Heart left ventricle (tissue), 16 donors: ENCODE measurements at regions not wholly inside any gene's neighbourhood (a gene's known extent, or its start where the extent isn't known, plus 50 kb on each side); places are given as distances from the start of the nearest gene placed in this dataset.

Experiments
- ATAC-seq, 4 donors: fragments of 200-7000 bp; cut with Tn5 transposase; one replicate each; pipeline ENCODE4 v1.9.1; 2020 to 2022; ENCODE audit warnings: moderate library complexity in 4 of 4, mild to moderate bottlenecking in 3 of 4, moderate number of reproducible peaks in 1 of 4
- DNase-seq, 5 donors: peaks; one replicate each; pipeline ENCODE4 v3.0.0-alpha.2; 2020
- H3K27ac ChIP-seq, 12 donors: fragments of 200-600 bp; sonication (generic) in 4 of 12; one replicate each; pipeline versions ENCODE4 v1.5.0 to v1.8.0; 2016 to 2022; ENCODE audit warnings: mild to moderate bottlenecking in 2 of 12
- H3K27me3 ChIP-seq, 9 donors: fragments of 200-600 bp; sonication (generic) in 2 of 9; one replicate each; pipeline versions ENCODE4 v1.5.1 to v1.8.0; 2016 to 2022; ENCODE audit warnings: mild to moderate bottlenecking in 3 of 9
- H3K36me3 ChIP-seq, 9 donors: fragments of 200-600 bp; sonication (generic) in 2 of 9; one replicate each; pipeline versions ENCODE4 v1.5.0 to v1.8.0; 2018 to 2022; ENCODE audit warnings: mild to moderate bottlenecking in 2 of 9
- H3K4me1 ChIP-seq, 12 donors: fragments of 200-600 bp; sonication (generic) in 4 of 12; one replicate each; pipeline versions ENCODE4 v1.5.0 to v1.8.0; 2016 to 2022; ENCODE audit warnings: mild to moderate bottlenecking in 3 of 12
- H3K4me3 ChIP-seq, 12 donors: fragments of 200-600 bp; sonication (generic) in 4 of 12; one replicate each; pipeline versions ENCODE4 v1.5.0 to v1.8.0; 2017 to 2022; ENCODE audit warnings: mild to moderate bottlenecking in 9 of 12, moderate library complexity in 4 of 12
- H3K9me3 ChIP-seq, 12 donors: fragments of 200-600 bp; sonication (generic) in 4 of 12; one replicate each; pipeline versions ENCODE4 v1.5.0 to v1.8.0; 2016 to 2022; ENCODE audit warnings: mild to moderate bottlenecking in 1 of 12
- CTCF ChIP-seq, 12 donors: fragments of 200-600 bp; sonication (generic) in 4 of 12; IDR thresholded peaks; one replicate each; pipeline versions ENCODE4 v1.5.0 to v1.8.0; 2018 to 2022; ENCODE audit warnings: antibody characterized with exemption in 12 of 12, mild to moderate bottlenecking in 5 of 12
- POLR2A ChIP-seq, 2 donors: fragments of 450-650 bp; IDR thresholded peaks; one replicate each; pipeline ENCODE4 v1.6.1; 2017; ENCODE audit warnings: antibody characterized with exemption in 2 of 2, mild to moderate bottlenecking in 2 of 2, moderate library complexity in 2 of 2
- WGBS, 4 donors: extraction: QIAGEN DNeasy Blood & Tissue Kit in 2 of 4; methylation state at CpG; one replicate each; pipeline versions ENCODE4 v1.1.5 to v1.1.7; 2013 to 2018; 5-methylcytosine and 5-hydroxymethylcytosine counted together
- intact Hi-C, 10 donors: fragments of 100-400 bp; cut with DNase I; formaldehyde crosslinking; loops; one replicate each; pipeline versions ENCODE4 v1.11.1 to v1.14.2; 2022
- donor health status: ischemic (EF 13 %, LVEDD 7.1; RV severe dilation, severe dysfunction).
- donor health status: healthy with polysubstance abuse.
- donor health status: DM: no; HTN: yes; CAD: no.
- donor health status: DM: no; HTN: no; CAD: no.
- donor health status: ischemic (EF 25% LVEDD 6.9; RV normal size, moderate dysfunction).
- donor health status: ischemic (EF 25% LVEDD 5.7; RV mildly dilated, moderate dysfunction).
- donor health status: healthy.
- donor health status: DM: yes; HTN: yes; CAD: no.
- donor health status: ischemic (EF 35%, LVEDD 5.7; RV mildly dilated, moderate dysfunction).
- donor health status: nonischemic (EF 11% LVEDD 7.7; RV severe dilation, severe dysfunction).
- donor health status: DM: yes; HTN: yes; CAD: no.
- donor health status: PGD.
- donor health status: ischemic (EF 29% LVEDD 5.4; RV normal size, mild dysfunction).
- donor health status: nonischemic (EF 23%, LVEDD 6.1; RV moderate dilation, normal function).

DNA sequence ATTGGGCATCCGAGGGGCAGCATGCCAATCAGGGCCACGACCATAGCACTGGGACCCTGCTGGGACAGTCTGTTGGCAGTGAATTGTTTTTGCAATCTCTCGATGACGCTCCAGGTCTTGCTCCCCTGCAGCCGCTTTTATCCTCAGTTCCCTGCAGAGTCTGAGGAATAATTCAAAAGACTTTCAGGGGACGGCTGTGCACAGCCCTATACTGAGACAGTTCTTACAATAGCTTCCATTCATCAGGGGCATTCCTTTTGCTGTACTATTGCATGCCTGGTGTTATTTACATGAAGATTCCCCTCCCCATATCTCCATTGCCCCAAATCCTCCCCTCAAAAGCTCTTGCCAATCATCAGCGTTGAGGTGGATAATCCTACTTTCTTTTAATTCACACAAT is 163.3 kb upstream of the WWC1 start:
- no peak for DNase-seq
- H3K9me3 ChIP-seq: no peaks in the 10 kb centered on the region
- ATAC-seq: no peak

GRCh38 chr5:168128557-168128956 is 162.9 kb upstream of the WWC1 start:
- H3K27ac ChIP-seq: peak overlapping the region in 4 of 12 donors; percentile 38 to 59 (median 54)
- no peaks in the 10 kb centered on the region for H3K9me3 ChIP-seq
- no peak for TF ChIP-seq POLR2A (IDR thresholded peaks at IDR 0.05)
- peak in 4 of 12 donors; percentile 12 to 37 (median 20) for TF ChIP-seq CTCF (IDR thresholded peaks at IDR 0.05)
- H3K36me3 ChIP-seq: peaks cover 0 to 30% (median 0%) of the 10 kb centered on the region in 9 donors
- DNase-seq: peak in 1 of 5 donors; percentile 35
- no peak overlapping the region for H3K4me3 ChIP-seq
- intact Hi-C loops: loop anchor here in 3 of 10 donors (1.0 to 10.0 kb wide), 3 partner anchors 86 to 92 kb away; no protein-coding TSS in a partner anchor
- 26 to 41% (median 31%) methylated on average over 8 of the region's 8 CpGs for WGBS, 4 donors
- H3K27me3 ChIP-seq: no peaks in the 10 kb centered on the region
- peak in 3 of 4 donors; percentile 53 to 74 (median 54) for ATAC-seq
- peaks cover 0 to 39% (median 8%) of the 10 kb centered on the region in 12 donors for H3K4me1 ChIP-seq

More for the DNA sequence above, 163.3 kb upstream of the WWC1 start:
- 36 to 63% (median 58%) methylated on average over 7 of the region's 7 CpGs for WGBS, 4 donors
- intact Hi-C loops: loop anchor here in 3 of 10 donors (1.0 to 10.0 kb wide), 3 partner anchors 87 to 92 kb away; no protein-coding TSS in a partner anchor
- no peak for TF ChIP-seq POLR2A (IDR thresholded peaks at IDR 0.05)
- no peak for TF ChIP-seq CTCF (IDR thresholded peaks at IDR 0.05)
- Histone ChIP-seq H3K27ac (peak overlapping the region in 3 of 12 donors; percentile 3 to 56 (median 38)), H3K36me3 (peaks cover 0 to 30% (median 0%) of the 10 kb centered on the region in 9 donors), H3K27me3 (no peaks in the 10 kb centered on the region), H3K4me3 (no peak overlapping the region), H3K4me1 (peaks cover 0 to 43% (median 8%) of the 10 kb centered on the region in 12 donors)

DNA sequence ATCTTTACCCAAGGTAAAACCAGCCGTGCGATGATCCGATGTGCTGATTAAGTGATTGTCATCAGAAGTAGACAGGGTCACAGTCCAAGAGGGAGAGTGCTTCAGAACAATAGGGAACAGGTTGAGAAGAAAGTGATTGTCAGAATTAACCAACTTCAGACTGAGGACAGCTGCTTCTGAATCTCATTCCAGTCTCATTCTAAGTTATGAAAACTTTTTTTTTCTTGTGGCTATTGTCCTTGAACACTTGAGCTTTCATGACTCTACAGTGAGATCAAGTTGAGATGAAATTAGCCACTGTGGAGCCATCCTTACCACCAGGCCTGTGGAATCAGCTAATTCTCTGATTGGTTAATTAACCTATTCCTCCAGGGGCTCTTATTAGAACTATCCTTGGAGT is 159.9 kb upstream of the WWC1 start:
- no peak for TF ChIP-seq CTCF (IDR thresholded peaks at IDR 0.05)
- H3K4me3 ChIP-seq: no peak overlapping the region
- ATAC-seq (no peak), DNase-seq (no peak)
- H3K4me1 ChIP-seq: peaks cover 0 to 23% (median 6%) of the 10 kb centered on the region in 12 donors
- no peaks in the 10 kb centered on the region for H3K9me3 ChIP-seq
- no peak overlapping the region for H3K27ac ChIP-seq
- no peaks in the 10 kb centered on the region for H3K27me3 ChIP-seq
- WGBS, 4 donors: 85 to 93% (median 90%) methylated on average over 3 of the region's 3 CpGs
- intact Hi-C loops: no loop called here
- H3K36me3 ChIP-seq: peaks cover 0 to 31% (median 0%) of the 10 kb centered on the region in 9 donors

GRCh38 chr5:168132241-168132641 is 159.2 kb upstream of the WWC1 start:
- WGBS, 4 donors: 76 to 78% (median 77%) methylated on average over 3 of the region's 3 CpGs
- H3K4me1 ChIP-seq: peaks cover 0 to 29% (median 9%) of the 10 kb centered on the region in 12 donors
- H3K9me3 ChIP-seq: no peaks in the 10 kb centered on the region
- TF ChIP-seq CTCF (IDR thresholded peaks at IDR 0.05) (no peak), POLR2A (IDR thresholded peaks at IDR 0.05) (no peak)
- no peak overlapping the region for H3K4me3 ChIP-seq
- DNase-seq (no peak), ATAC-seq (no peak)
- peaks cover 0 to 24% (median 0%) of the 10 kb centered on the region in 9 donors for H3K36me3 ChIP-seq
- intact Hi-C loops: no loop called here
- H3K27me3 ChIP-seq: no peaks in the 10 kb centered on the region
- H3K27ac ChIP-seq: no peak overlapping the region
